Ovary (tissue), 7 donors: ENCODE measurements at regions not wholly inside any gene's neighbourhood (a gene's known extent, or its start where the extent isn't known, plus 50 kb on each side); places are given as distances from the start of the nearest gene placed in this dataset.
"Not testable (repeated sequence)": the region's sequence is repeated elsewhere in the genome, so short reads cannot be mapped to it uniquely, and the experiment has no call there.

Source experiments
- DNase-seq, 5 donors: peaks; one replicate each; pipeline ENCODE4 v3.0.0-alpha.2; 2019 to 2020
- H3K27ac ChIP-seq, 2 donors: fragments of 200-600 bp; one replicate each; pipeline versions ENCODE4 v1.5.1 to v1.8.0; 2019 to 2022
- H3K27me3 ChIP-seq: fragments of 200-600 bp; one replicate; pipeline ENCODE4 v1.8.0; 2022
- H3K36me3 ChIP-seq: fragments of 200-600 bp; sonication (generic); one replicate; pipeline ENCODE4 v1.5.1; 2019
- H3K4me1 ChIP-seq: one replicate; pipeline ENCODE4 v1.8.1; 2013; ENCODE audit warnings: mild to moderate bottlenecking, moderate library complexity; ENCODE audit not compliant: insufficient read depth
- H3K4me3 ChIP-seq: fragments of 200-600 bp; sonication (generic); one replicate; pipeline ENCODE4 v1.5.1; 2017
- H3K9me3 ChIP-seq, 2 donors: fragments of 200-600 bp in 1 of 2; sonication (generic) in 1 of 2; one replicate each; pipeline versions ENCODE4 v1.5.1 to v1.8.1; 2013 to 2019; ENCODE audit warnings: mild to moderate bottlenecking in 1 of 2, moderate library complexity in 1 of 2
- CTCF ChIP-seq, 3 donors: fragments of 450-650 bp in 2 of 3; fragments of 200-600 bp in 1 of 3; IDR thresholded peaks; one replicate each; pipeline versions ENCODE4 v1.5.1 to v1.8.0; 2016 to 2022; ENCODE audit warnings: antibody characterized with exemption in 3 of 3, mild to moderate bottlenecking in 1 of 3
- EP300 ChIP-seq: sonication (generic); formaldehyde crosslinking; IDR thresholded peaks from one replicate; pipeline ENCODE4 v1.6.1; 2017; ENCODE audit warnings: antibody characterized with exemption
- POLR2A ChIP-seq: fragments of 450-650 bp; IDR thresholded peaks from one replicate; pipeline ENCODE4 v1.6.1; 2017; ENCODE audit warnings: antibody characterized with exemption, mild to moderate bottlenecking, moderate library complexity
- WGBS, 3 donors: extraction: QIAGEN DNeasy Blood & Tissue Kit in 1 of 3; methylation state at CpG; one replicate each; pipeline versions ENCODE4 v1.1.5 to v1.1.7; 2013 to 2017; 5-methylcytosine and 5-hydroxymethylcytosine counted together
- intact Hi-C, 4 donors: fragments of 100-400 bp; cut with DNase I; formaldehyde crosslinking; loops; one replicate each; pipeline versions ENCODE4 v1.11.0 to v1.15.1; 2022 to 2023
- donor health status: DM: no; HTN: no; CAD: no; lungs with moderate emphysema.
- donor health status: DM: no; HTN: no; CAD: no.
- donor health status: Bipolar disorder and iron deficiency.
- donor health status: DM: no; HTN: no; CAD: no.
- donor health status: DM: yes; HTN: yes; CAD: no.

- Histone ChIP-seq H3K9me3 (no peaks in the 10 kb centered on the region), H3K4me1 (no peaks in the 10 kb centered on the region), H3K36me3 (no peaks in the 10 kb centered on the region), H3K4me3 (no peak overlapping the region), H3K27me3 (no peaks in the 10 kb centered on the region), H3K27ac (no peak overlapping the region)
- intact Hi-C loops = no loop called here
- DNase-seq = no peak
- WGBS, 3 donors = 73 to 77% (median 75%) methylated on average over 10 of the region's 10 CpGs
- TF ChIP-seq CTCF (IDR thresholded peaks at IDR 0.05) = no peak
- TF ChIP-seq EP300 = no peak
- TF ChIP-seq POLR2A = no peak
Observed at GRCh38 chr3:159280386-159281191, 478.7 kb downstream of the MFSD1 start.

- no peak for TF ChIP-seq POLR2A
- no peak for TF ChIP-seq EP300
- TF ChIP-seq CTCF (IDR thresholded peaks at IDR 0.05) = no peak
- DNase-seq = no peak
- H3K4me3 ChIP-seq = no peak overlapping the region
- WGBS, 3 donors = 63 to 79% (median 74%) methylated on average over 1 of the region's 1 CpG
- no peaks in the 10 kb centered on the region for H3K9me3 ChIP-seq
- H3K27me3 ChIP-seq = no peaks in the 10 kb centered on the region
- no peaks in the 10 kb centered on the region for H3K36me3 ChIP-seq
- intact Hi-C loops = no loop called here
- no peak overlapping the region for H3K27ac ChIP-seq
- H3K4me1 ChIP-seq = no peaks in the 10 kb centered on the region
Observed at GRCh38 chr3:159293493-159293892, 491.6 kb downstream of the MFSD1 start.

DNA sequence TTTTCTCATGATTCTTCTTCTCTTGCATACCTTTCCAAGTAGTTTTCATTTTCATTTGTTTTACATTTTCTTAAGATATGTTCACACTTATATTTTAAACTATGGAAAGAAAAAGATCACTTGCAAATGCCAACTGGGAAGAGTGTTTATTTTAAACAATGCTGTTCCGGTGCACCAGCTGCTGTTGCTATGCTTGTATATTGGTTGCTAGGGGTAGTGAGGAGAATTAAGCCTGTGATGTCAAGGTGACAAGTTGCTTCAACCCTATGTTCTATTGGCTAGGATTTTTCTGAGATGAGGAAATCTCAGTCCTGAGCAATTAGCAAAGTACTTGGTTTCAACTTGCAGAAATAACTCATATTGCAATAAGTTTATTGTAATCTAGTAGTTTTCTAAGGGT lies 500.1 kb downstream of the MFSD1 start:
- intact Hi-C loops = loop anchor here in 1 of 4 donors (2.0 kb wide), 1 partner anchor 55 kb away; no protein-coding TSS in a partner anchor
- no peaks in the 10 kb centered on the region for H3K36me3 ChIP-seq
- no peak overlapping the region for H3K27ac ChIP-seq
- 49 to 71% (median 64%) methylated on average over 1 of the region's 1 CpG for WGBS, 3 donors
- no peaks in the 10 kb centered on the region for H3K9me3 ChIP-seq
- no peak overlapping the region for H3K4me3 ChIP-seq
- DNase-seq = no peak
- no peaks in the 10 kb centered on the region for H3K4me1 ChIP-seq
- TF ChIP-seq POLR2A (no peak), CTCF (IDR thresholded peaks at IDR 0.05) (no peak), EP300 (no peak)
- H3K27me3 ChIP-seq = no peaks in the 10 kb centered on the region

DNA sequence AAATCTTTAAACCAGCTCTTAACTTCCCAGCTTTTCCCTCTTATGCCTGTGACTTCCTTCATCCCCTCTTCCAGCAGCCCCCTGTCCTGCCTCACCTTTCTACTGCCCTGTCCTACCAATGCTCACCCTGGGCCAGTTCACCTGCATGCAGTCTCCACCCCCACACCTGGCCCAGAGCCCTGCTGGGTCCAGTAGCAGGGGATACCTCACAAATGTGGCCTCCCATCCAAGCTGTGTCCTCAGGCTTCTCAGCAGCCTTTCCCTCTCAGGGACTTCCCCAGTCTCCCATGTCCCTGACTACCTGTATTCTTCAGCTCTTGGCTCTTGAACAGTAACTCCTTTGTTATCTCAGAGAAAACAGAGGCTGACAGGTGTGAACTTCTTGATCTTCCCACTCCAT lies 503.2 kb downstream of the MFSD1 start:
- no peak for TF ChIP-seq CTCF (IDR thresholded peaks at IDR 0.05)
- TF ChIP-seq EP300 = no peak
- no peak for TF ChIP-seq POLR2A
- intact Hi-C loops = no loop called here
- H3K27ac ChIP-seq = no peak overlapping the region
- H3K4me1 ChIP-seq = no peaks in the 10 kb centered on the region
- no peak for DNase-seq
- no peaks in the 10 kb centered on the region for H3K36me3 ChIP-seq
- H3K4me3 ChIP-seq = no peak overlapping the region
- no peaks in the 10 kb centered on the region for H3K27me3 ChIP-seq
- no peaks in the 10 kb centered on the region for H3K9me3 ChIP-seq

- H3K27me3 ChIP-seq, DNase-seq, H3K9me3 ChIP-seq, H3K4me1 ChIP-seq, H3K4me3 ChIP-seq, H3K36me3 ChIP-seq, H3K27ac ChIP-seq, intact Hi-C loops: not testable (repeated sequence)
- 69 to 81% (median 74%) methylated on average over 3 of the region's 3 CpGs for WGBS, 3 donors
Observed at GRCh38 chr3:159316706-159317105, 514.9 kb downstream of the MFSD1 start.
